ENCODE measurements at regions not wholly inside any gene's neighbourhood (a gene's known extent, or its start where the extent isn't known, plus 50 kb on each side); places are given as distances from the start of the nearest gene placed in this dataset.
"Not testable (repeated sequence)": the region's sequence is repeated elsewhere in the genome, so short reads cannot be mapped to it uniquely, and the experiment has no call there.

GRCh38 chr6:67875877-67876383 is 759.2 kb upstream of the ADGRB3 start:
- Histone ChIP-seq H3K27me3 (ENCODE audit: insufficient read depth, low read length) (no peaks in the 10 kb centered on the region), H3K36me3 (ENCODE audit: insufficient read depth, low read length) (no peaks in the 10 kb centered on the region), H3K4me3 (ENCODE audit: low read length) (no peak overlapping the region), H3K9me3 (ENCODE audit: low read length) (no peaks in the 10 kb centered on the region), H3K4me1 (ENCODE audit: insufficient read depth, low read length) (no peaks in the 10 kb centered on the region), H2AFZ (ENCODE audit: low read depth, low read length) (no peak overlapping the region)

GRCh38 chr6:67870321-67870720 is 764.8 kb upstream of the ADGRB3 start:
- H3K4me3 ChIP-seq (ENCODE audit: low read length): no peak overlapping the region
- no peaks in the 10 kb centered on the region for H3K27me3 ChIP-seq (ENCODE audit: insufficient read depth, low read length)
- H3K4me1 ChIP-seq (ENCODE audit: insufficient read depth, low read length): no peaks in the 10 kb centered on the region
- no peaks in the 10 kb centered on the region for H3K36me3 ChIP-seq (ENCODE audit: insufficient read depth, low read length)
- H2AFZ ChIP-seq (ENCODE audit: low read depth, low read length): no peak overlapping the region
- no peaks in the 10 kb centered on the region for H3K9me3 ChIP-seq (ENCODE audit: low read length)

GRCh38 chr6:67863346-67863745 is 771.7 kb upstream of the ADGRB3 start:
- Histone ChIP-seq H3K9me3 (ENCODE audit: low read length) (no peaks in the 10 kb centered on the region), H3K27me3 (ENCODE audit: insufficient read depth, low read length) (no peaks in the 10 kb centered on the region), H3K36me3 (ENCODE audit: insufficient read depth, low read length) (no peaks in the 10 kb centered on the region), H3K4me3 (ENCODE audit: low read length) (no peak overlapping the region), H2AFZ (ENCODE audit: low read depth, low read length) (no peak overlapping the region), H3K4me1 (ENCODE audit: insufficient read depth, low read length) (no peaks in the 10 kb centered on the region)

GRCh38 chr6:67854098-67854497 is 781.0 kb upstream of the ADGRB3 start:
- H3K27me3 ChIP-seq (ENCODE audit: insufficient read depth, low read length): no peaks in the 10 kb centered on the region
- H3K9me3 ChIP-seq (ENCODE audit: low read length): no peaks in the 10 kb centered on the region
- H3K4me1 ChIP-seq (ENCODE audit: insufficient read depth, low read length): peaks cover 2% of the 10 kb centered on the region
- no peak overlapping the region for H3K4me3 ChIP-seq (ENCODE audit: low read length)
- no peaks in the 10 kb centered on the region for H3K36me3 ChIP-seq (ENCODE audit: insufficient read depth, low read length)
- no peak overlapping the region for H2AFZ ChIP-seq (ENCODE audit: low read depth, low read length)

- Histone ChIP-seq H3K36me3 (ENCODE audit: insufficient read depth, low read length) (no peaks in the 10 kb centered on the region), H3K4me1 (ENCODE audit: insufficient read depth, low read length) (no peaks in the 10 kb centered on the region), H3K27me3 (ENCODE audit: insufficient read depth, low read length) (no peaks in the 10 kb centered on the region), H3K4me3 (ENCODE audit: low read length) (no peak overlapping the region), H2AFZ (ENCODE audit: low read depth, low read length) (no peak overlapping the region), H3K9me3 (ENCODE audit: low read length) (no peaks in the 10 kb centered on the region)
These were observed 795.3 kb upstream of the ADGRB3 start for GRCh38 chr6:67839818-67840217.

- H3K9me3 ChIP-seq (ENCODE audit: low read length): no peaks in the 10 kb centered on the region
- no peaks in the 10 kb centered on the region for H3K4me1 ChIP-seq (ENCODE audit: insufficient read depth, low read length)
- H3K27me3 ChIP-seq (ENCODE audit: insufficient read depth, low read length): no peaks in the 10 kb centered on the region
- no peak overlapping the region for H3K4me3 ChIP-seq (ENCODE audit: low read length)
- no peak overlapping the region for H2AFZ ChIP-seq (ENCODE audit: low read depth, low read length)
- no peaks in the 10 kb centered on the region for H3K36me3 ChIP-seq (ENCODE audit: insufficient read depth, low read length)
These were observed 809.7 kb upstream of the ADGRB3 start for GRCh38 chr6:67825201-67825895.

- no peaks in the 10 kb centered on the region for H3K4me1 ChIP-seq (ENCODE audit: insufficient read depth, low read length)
- H3K36me3 ChIP-seq (ENCODE audit: insufficient read depth, low read length): no peaks in the 10 kb centered on the region
- H3K9me3 ChIP-seq (ENCODE audit: low read length): no peaks in the 10 kb centered on the region
- no peaks in the 10 kb centered on the region for H3K27me3 ChIP-seq (ENCODE audit: insufficient read depth, low read length)
- no peak overlapping the region for H3K4me3 ChIP-seq (ENCODE audit: low read length)
- no peak overlapping the region for H2AFZ ChIP-seq (ENCODE audit: low read depth, low read length)
These were observed 816.8 kb upstream of the ADGRB3 start for GRCh38 chr6:67818322-67818721.

- Histone ChIP-seq H3K4me1 (ENCODE audit: insufficient read depth, low read length) (no peaks in the 10 kb centered on the region), H3K36me3 (ENCODE audit: insufficient read depth, low read length) (no peaks in the 10 kb centered on the region), H3K4me3 (ENCODE audit: low read length) (no peak overlapping the region), H3K27me3 (ENCODE audit: insufficient read depth, low read length) (no peaks in the 10 kb centered on the region), H2AFZ (ENCODE audit: low read depth, low read length) (no peak overlapping the region), H3K9me3 (ENCODE audit: low read length) (no peaks in the 10 kb centered on the region)
These were observed 819.5 kb upstream of the ADGRB3 start for GRCh38 chr6:67815623-67816022.

GRCh38 chr6:67814262-67814661 is 820.8 kb upstream of the ADGRB3 start:
- no peaks in the 10 kb centered on the region for H3K4me1 ChIP-seq (ENCODE audit: insufficient read depth, low read length)
- no peaks in the 10 kb centered on the region for H3K27me3 ChIP-seq (ENCODE audit: insufficient read depth, low read length)
- H2AFZ ChIP-seq (ENCODE audit: low read depth, low read length): no peak overlapping the region
- no peak overlapping the region for H3K4me3 ChIP-seq (ENCODE audit: low read length)
- no peaks in the 10 kb centered on the region for H3K9me3 ChIP-seq (ENCODE audit: low read length)
- H3K36me3 ChIP-seq (ENCODE audit: insufficient read depth, low read length): no peaks in the 10 kb centered on the region

GRCh38 chr6:67812693-67813092 is 822.4 kb upstream of the ADGRB3 start:
- no peaks in the 10 kb centered on the region for H3K27me3 ChIP-seq (ENCODE audit: insufficient read depth, low read length)
- H3K9me3 ChIP-seq (ENCODE audit: low read length): no peaks in the 10 kb centered on the region
- H3K36me3 ChIP-seq (ENCODE audit: insufficient read depth, low read length): no peaks in the 10 kb centered on the region
- H3K4me1 ChIP-seq (ENCODE audit: insufficient read depth, low read length): no peaks in the 10 kb centered on the region
- H2AFZ ChIP-seq (ENCODE audit: low read depth, low read length): no peak overlapping the region
- no peak overlapping the region for H3K4me3 ChIP-seq (ENCODE audit: low read length)

- no peaks in the 10 kb centered on the region for H3K9me3 ChIP-seq (ENCODE audit: low read length)
- no peaks in the 10 kb centered on the region for H3K36me3 ChIP-seq (ENCODE audit: insufficient read depth, low read length)
- no peaks in the 10 kb centered on the region for H3K27me3 ChIP-seq (ENCODE audit: insufficient read depth, low read length)
- no peak overlapping the region for H3K4me3 ChIP-seq (ENCODE audit: low read length)
- H3K4me1 ChIP-seq (ENCODE audit: insufficient read depth, low read length): no peaks in the 10 kb centered on the region
- no peak overlapping the region for H2AFZ ChIP-seq (ENCODE audit: low read depth, low read length)
These were observed 823.0 kb upstream of the ADGRB3 start for GRCh38 chr6:67812125-67812524.

- no peak overlapping the region for H3K4me3 ChIP-seq (ENCODE audit: low read length)
- H3K4me1 ChIP-seq (ENCODE audit: insufficient read depth, low read length): no peaks in the 10 kb centered on the region
- H2AFZ ChIP-seq (ENCODE audit: low read depth, low read length): no peak overlapping the region
- H3K27me3 ChIP-seq (ENCODE audit: insufficient read depth, low read length): no peaks in the 10 kb centered on the region
- no peaks in the 10 kb centered on the region for H3K9me3 ChIP-seq (ENCODE audit: low read length)
- H3K36me3 ChIP-seq (ENCODE audit: insufficient read depth, low read length): no peaks in the 10 kb centered on the region
These were observed 823.6 kb upstream of the ADGRB3 start for GRCh38 chr6:67811239-67812037.

GRCh38 chr6:67804808-67805207 is 830.3 kb upstream of the ADGRB3 start:
- H3K4me1 ChIP-seq (ENCODE audit: insufficient read depth, low read length); H3K4me3 ChIP-seq (ENCODE audit: low read length); H3K27me3 ChIP-seq (ENCODE audit: insufficient read depth, low read length); H2AFZ ChIP-seq (ENCODE audit: low read depth, low read length); H3K9me3 ChIP-seq (ENCODE audit: low read length); H3K36me3 ChIP-seq (ENCODE audit: insufficient read depth, low read length): not testable (repeated sequence)
